T-cell (primary cell): ENCODE measurements at regions not wholly inside any gene's neighbourhood (a gene's known extent, or its start where the extent isn't known, plus 50 kb on each side); places are given as distances from the start of the nearest gene placed in this dataset.

Source experiments
- ATAC-seq, 4 experiments: fragments of 200-7000 bp in 3 of 4; fragments of 150-1000 bp in 1 of 4; cut with Tn5 transposase; replicated peaks in 1 of 4; 1 replicate in 3 of 4; 2 replicates in 1 of 4; pipeline ENCODE4 v1.10.0; 2021; ENCODE audit warnings: moderate library complexity in 3 of 4, mild to moderate bottlenecking in 2 of 4, moderate number of reproducible peaks in 1 of 4
- CTCF ChIA-PET, 2 donors: fragments of 300-600 bp; sonication (Branson Sonifier 250); formaldehyde crosslinking; loops; one replicate each; lab custom pipeline; 2022; ENCODE audit warnings: antibody characterized with exemption in 2 of 2; lab: Charles Lee
- POLR2A ChIA-PET, 2 donors: fragments of 300-600 bp; sonication (Branson Sonifier 250); formaldehyde crosslinking; loops; one replicate each; lab custom pipeline; 2022; ENCODE audit warnings: antibody characterized with exemption in 2 of 2; lab: Charles Lee
- DNase-seq, 35 experiments: peaks; one replicate each; pipeline versions ENCODE4 v3.0.0 to v3.0.0-alpha.2; 2013 to 2023
- H3K27ac ChIP-seq: one replicate; pipeline ENCODE4 v1.5.1; 2013; ENCODE audit warnings: low read length
- H3K27me3 ChIP-seq, 2 experiments: replicated peaks in 1 of 2; 1 replicate in 1 of 2; 2 replicates in 1 of 2; pipeline versions ENCODE4 v1.6.1 to v1.7.0; 2013; ENCODE audit warnings: low read length in 1 of 2, mixed read lengths in 1 of 2; ENCODE audit not compliant: control insufficient read depth in 2 of 2, insufficient read depth in 2 of 2; ENCODE audit errors: extremely low read depth in 1 of 2
- H3K36me3 ChIP-seq, 2 donors: 1 replicate in 1 of 2; 2 replicates in 1 of 2; pipeline versions ENCODE4 v1.6.1 to v1.7.0; 2013; ENCODE audit warnings: low read length in 1 of 2; ENCODE audit not compliant: control insufficient read depth in 2 of 2, insufficient read depth in 1 of 2; ENCODE audit errors: extremely low read depth in 1 of 2
- H3K4me1 ChIP-seq, 2 experiments: 1 replicate in 1 of 2; 2 replicates in 1 of 2; pipeline versions ENCODE4 v1.6.1 to v1.7.0; 2013; ENCODE audit warnings: low read length in 2 of 2, mixed read lengths in 1 of 2; ENCODE audit not compliant: insufficient read depth in 2 of 2, control insufficient read depth in 1 of 2; ENCODE audit errors: extremely low read depth in 1 of 2
- H3K4me3 ChIP-seq, 2 donors: 1 replicate in 1 of 2; 2 replicates in 1 of 2; pipeline versions ENCODE4 v1.5.1 to v1.7.0; 2013; ENCODE audit warnings: mild to moderate bottlenecking in 2 of 2, low read length in 1 of 2, moderate library complexity in 1 of 2; ENCODE audit not compliant: control insufficient read depth in 1 of 2; ENCODE audit errors: extremely low read depth in 1 of 2
- H3K9me3 ChIP-seq: 2 replicates; pipeline ENCODE4 v1.7.0; 2013
- H3K27ac Mint-ChIP-seq, 2 donors: one replicate each; pipeline ENCODE4 v1.8.0; 2020 to 2021; ENCODE audit warnings: mild to moderate bottlenecking in 2 of 2, mixed read lengths in 2 of 2
- H3K27me3 Mint-ChIP-seq, 2 donors: one replicate each; pipeline ENCODE4 v1.8.0; 2021 to 2022; ENCODE audit warnings: mixed read lengths in 2 of 2
- H3K36me3 Mint-ChIP-seq: one replicate; pipeline ENCODE4 v1.8.0; 2021; ENCODE audit warnings: mixed read lengths
- H3K4me1 Mint-ChIP-seq, 3 donors: one replicate each; pipeline ENCODE4 v1.8.0; 2020 to 2022; ENCODE audit warnings: mixed read lengths in 3 of 3, mild to moderate bottlenecking in 1 of 3
- H3K4me3 Mint-ChIP-seq, 3 donors: one replicate each; pipeline ENCODE4 v1.8.0; 2020 to 2022; ENCODE audit warnings: mild to moderate bottlenecking in 3 of 3, mixed read lengths in 3 of 3, moderate library complexity in 3 of 3
- H3K9me3 Mint-ChIP-seq, 3 donors: one replicate each; pipeline ENCODE4 v1.8.0; 2020 to 2022; ENCODE audit warnings: mixed read lengths in 3 of 3
- WGBS: methylation state at CpG from one replicate; pipeline ENCODE4 v1.1.5; 2013; ENCODE audit warnings: missing lambda C conversion rate; ENCODE audit not compliant: insufficient coverage; 5-methylcytosine and 5-hydroxymethylcytosine counted together

GRCh38 chr3:40869013-40869412 is 330.3 kb upstream of the CTNNB1 start:
- Mint-ChIP-seq H3K9me3 (no peaks in the 10 kb centered on the region), H3K36me3 (no peaks in the 10 kb centered on the region), H3K4me1 (no peaks in the 10 kb centered on the region), H3K27me3 (peaks cover 11 to 18% of the 10 kb centered on the region in 2 donors), H3K4me3 (no peak overlapping the region), H3K27ac (no peak overlapping the region)
- POLR2A ChIA-PET: no interaction called here
- Histone ChIP-seq H3K9me3 (no peaks in the 10 kb centered on the region), H3K4me3 (no peak overlapping the region), H3K36me3 (no peaks in the 10 kb centered on the region), H3K4me1 (no peaks in the 10 kb centered on the region), H3K27ac (no peak overlapping the region), H3K27me3 (peaks cover 0 to 10% of the 10 kb centered on the region in 2 experiments)
- DNase-seq: no peak
- ATAC-seq: no peak
- WGBS: 95% methylated on average over 3 of the region's 4 CpGs
- CTCF ChIA-PET: no interaction called here

DNA sequence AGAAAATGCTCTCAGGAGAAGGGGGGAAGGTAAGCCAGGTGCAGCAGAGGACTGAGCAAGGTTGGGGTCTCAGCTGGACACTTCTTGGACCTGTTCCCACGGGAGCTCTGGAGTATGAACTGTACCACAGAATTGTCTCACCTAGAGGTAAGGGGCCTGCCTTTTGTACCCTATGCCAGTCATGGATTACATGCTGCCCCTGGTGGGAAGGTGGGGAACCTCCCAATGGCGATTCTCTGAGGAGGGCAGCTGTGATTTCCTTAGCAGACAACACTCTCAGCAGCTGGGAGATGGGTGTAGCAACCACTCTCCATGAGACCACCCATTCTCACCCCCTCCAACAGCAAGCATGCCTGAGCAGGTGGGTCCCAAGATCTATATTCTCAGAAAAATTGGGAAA is 329.4 kb upstream of the CTNNB1 start:
- Mint-ChIP-seq H3K4me1 (no peaks in the 10 kb centered on the region), H3K27ac (no peak overlapping the region), H3K9me3 (no peaks in the 10 kb centered on the region), H3K27me3 (peaks cover 8 to 18% of the 10 kb centered on the region in 2 donors), H3K36me3 (no peaks in the 10 kb centered on the region), H3K4me3 (no peak overlapping the region)
- Histone ChIP-seq H3K36me3 (no peaks in the 10 kb centered on the region), H3K27me3 (peaks cover 0 to 10% of the 10 kb centered on the region in 2 experiments), H3K4me3 (no peak overlapping the region), H3K9me3 (no peaks in the 10 kb centered on the region), H3K4me1 (no peaks in the 10 kb centered on the region), H3K27ac (no peak overlapping the region)
- ATAC-seq: no peak
- POLR2A ChIA-PET: no interaction called here
- WGBS: 43% methylated on average over 1 of the region's 2 CpGs
- DNase-seq: no peak
- CTCF ChIA-PET: no interaction called here

- POLR2A ChIA-PET: no interaction called here
- Mint-ChIP-seq H3K4me1 (no peaks in the 10 kb centered on the region), H3K36me3 (no peaks in the 10 kb centered on the region), H3K27me3 (peaks cover 7 to 18% of the 10 kb centered on the region in 2 donors), H3K4me3 (no peak overlapping the region), H3K9me3 (no peaks in the 10 kb centered on the region), H3K27ac (no peak overlapping the region)
- H3K9me3 ChIP-seq: no peaks in the 10 kb centered on the region
- no peak overlapping the region for H3K27ac ChIP-seq
- H3K36me3 ChIP-seq: no peaks in the 10 kb centered on the region
- ATAC-seq: no peak
- WGBS: 77% methylated on average over 4 of the region's 4 CpGs
- H3K4me1 ChIP-seq: no peaks in the 10 kb centered on the region
- no peak for DNase-seq
- no peak overlapping the region for H3K4me3 ChIP-seq
- CTCF ChIA-PET: no interaction called here
- peaks cover 0 to 10% of the 10 kb centered on the region in 2 experiments for H3K27me3 ChIP-seq
Observed at GRCh38 chr3:40871394-40871793, 327.9 kb upstream of the CTNNB1 start.

DNA sequence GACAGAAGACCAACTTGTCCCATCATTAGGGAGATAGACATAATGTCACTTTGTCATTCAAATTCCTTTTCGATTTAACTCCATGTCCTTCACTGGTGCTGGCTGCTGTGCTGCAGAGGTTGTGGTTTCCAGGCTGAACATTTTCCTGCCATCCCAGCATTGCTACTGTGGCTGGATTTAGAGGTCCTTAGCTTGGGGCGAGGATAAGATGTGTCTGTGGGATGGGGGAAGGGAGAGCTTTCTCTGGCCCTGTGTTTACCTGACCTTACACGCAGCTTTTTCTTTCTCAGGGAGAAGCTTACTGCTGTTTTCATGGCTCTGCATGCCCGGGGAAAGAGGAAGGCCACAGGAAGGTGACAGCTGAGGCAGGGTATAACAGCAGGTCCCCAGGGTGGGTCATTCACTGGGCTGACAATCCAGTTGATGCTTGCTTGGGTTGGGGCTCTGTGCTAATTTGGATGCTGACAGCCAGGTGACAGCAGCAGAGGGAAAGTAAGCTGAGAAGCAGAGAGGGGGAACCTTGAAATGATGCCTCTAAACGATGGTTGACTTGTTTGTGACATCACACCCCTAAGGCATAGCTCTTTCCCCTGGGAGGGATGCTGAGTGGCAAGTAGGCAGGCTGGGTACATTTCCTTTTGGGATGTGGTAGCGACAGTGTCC is 326.9 kb upstream of the CTNNB1 start:
- ATAC-seq (no peak), DNase-seq (no peak)
- H3K4me1 ChIP-seq: no peaks in the 10 kb centered on the region
- H3K27ac ChIP-seq: no peak overlapping the region
- 73% methylated on average over 4 of the region's 6 CpGs for WGBS
- H3K36me3 ChIP-seq: no peaks in the 10 kb centered on the region
- no peaks in the 10 kb centered on the region for H3K36me3 Mint-ChIP-seq
- no peak overlapping the region for H3K4me3 ChIP-seq
- no peaks in the 10 kb centered on the region for H3K9me3 Mint-ChIP-seq
- H3K4me1 Mint-ChIP-seq: no peaks in the 10 kb centered on the region
- H3K27me3 ChIP-seq: peaks cover 0 to 10% of the 10 kb centered on the region in 2 experiments
- no peaks in the 10 kb centered on the region for H3K9me3 ChIP-seq
- POLR2A ChIA-PET: no interaction called here
- CTCF ChIA-PET: no interaction called here
- no peak overlapping the region for H3K4me3 Mint-ChIP-seq
- H3K27ac Mint-ChIP-seq: no peak overlapping the region
- peaks cover 5 to 18% of the 10 kb centered on the region in 2 donors for H3K27me3 Mint-ChIP-seq

DNA sequence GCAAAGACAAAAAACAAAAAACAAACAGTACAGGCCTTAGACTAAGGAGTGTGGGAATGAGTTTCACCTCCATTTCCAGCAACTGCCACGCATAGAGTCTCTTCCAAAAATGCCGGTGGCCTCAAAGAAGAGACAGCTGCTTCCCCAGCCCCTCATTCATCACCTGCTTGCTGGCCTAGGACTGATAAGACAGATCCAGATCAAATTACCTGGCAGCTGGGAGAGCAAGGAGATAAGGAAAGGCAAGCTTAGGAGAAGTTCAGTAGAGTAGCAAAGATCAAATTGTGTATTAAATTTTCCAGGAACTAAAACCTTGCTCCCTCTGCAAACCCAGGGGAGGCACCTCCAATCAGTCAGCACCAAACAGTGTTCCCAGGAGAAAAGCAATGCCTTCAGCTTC is 325.8 kb upstream of the CTNNB1 start:
- Histone ChIP-seq H3K27ac (no peak overlapping the region), H3K4me1 (no peaks in the 10 kb centered on the region), H3K4me3 (no peak overlapping the region), H3K36me3 (no peaks in the 10 kb centered on the region), H3K27me3 (peaks cover 0 to 7% of the 10 kb centered on the region in 2 experiments), H3K9me3 (no peaks in the 10 kb centered on the region)
- WGBS: no CpG with 5 or more reads among the region's 2 CpGs
- DNase-seq (no peak), ATAC-seq (no peak)
- Mint-ChIP-seq H3K4me3 (no peak overlapping the region), H3K4me1 (no peaks in the 10 kb centered on the region), H3K27me3 (peaks cover 5 to 14% of the 10 kb centered on the region in 2 donors), H3K36me3 (no peaks in the 10 kb centered on the region), H3K27ac (no peak overlapping the region), H3K9me3 (no peaks in the 10 kb centered on the region)
- CTCF ChIA-PET: no interaction called here
- POLR2A ChIA-PET: no interaction called here

GRCh38 chr3:40873934-40874699 is 325.2 kb upstream of the CTNNB1 start:
- Mint-ChIP-seq H3K4me3 (no peak overlapping the region), H3K36me3 (no peaks in the 10 kb centered on the region), H3K27me3 (peaks cover 5 to 15% of the 10 kb centered on the region in 2 donors), H3K9me3 (no peaks in the 10 kb centered on the region), H3K4me1 (no peaks in the 10 kb centered on the region), H3K27ac (no peak overlapping the region)
- H3K4me1 ChIP-seq: no peaks in the 10 kb centered on the region
- peaks cover 0 to 7% of the 10 kb centered on the region in 2 experiments for H3K27me3 ChIP-seq
- 86% methylated on average over 2 of the region's 6 CpGs for WGBS
- no peak for DNase-seq
- no peak for ATAC-seq
- H3K36me3 ChIP-seq: no peaks in the 10 kb centered on the region
- no peak overlapping the region for H3K4me3 ChIP-seq
- ChIA-PET POLR2A (no interaction called here), CTCF (no interaction called here)
- H3K9me3 ChIP-seq: no peaks in the 10 kb centered on the region
- no peak overlapping the region for H3K27ac ChIP-seq
